Panc1 (cell line): ENCODE measurements at regions not wholly inside any gene's neighbourhood (a gene's known extent, or its start where the extent isn't known, plus 50 kb on each side); places are given as distances from the start of the nearest gene placed in this dataset.

Source experiments
- ATAC-seq: fragments of 200-7000 bp; cut with Tn5 transposase; 2 replicates; pipeline ENCODE4 v1.9.1; 2020; ENCODE audit warnings: mild to moderate bottlenecking, moderate library complexity
- BruUV-seq: library from RNA; stranded (reverse); fragments of 400-500 nt; replicated peaks from 2 replicates; lab custom pipeline; 2021; lab: Mats Ljungman, UMichigan
- CTCF ChIA-PET: fragments of 300-600 bp; sonication (Branson Sonifier 250); formaldehyde crosslinking; loops from one replicate; lab custom pipeline; 2022; ENCODE audit warnings: antibody characterized with exemption; lab: Charles Lee
- POLR2A ChIA-PET: fragments of 300-600 bp; sonication (Branson Sonifier 250); formaldehyde crosslinking; loops from one replicate; lab custom pipeline; 2022; ENCODE audit warnings: antibody characterized with exemption; lab: Charles Lee
- DNase-seq: peaks from one replicate; pipeline ENCODE4 v3.0.0-alpha.2; 2010; ENCODE audit warnings: low read depth, low spot score
- H3K27ac ChIP-seq: 2 replicates; pipeline ENCODE4 v1.5.1; 2011; ENCODE audit warnings: mild to moderate bottlenecking, low read length, inconsistent platforms
- H3K27me3 ChIP-seq: fragments of 200-500 bp; sonication (Bioruptor generic); 2 replicates; pipeline ENCODE4 v1.6.0; 2014; ENCODE audit warnings: low read length, inconsistent platforms; ENCODE audit not compliant: control insufficient read depth, insufficient read depth
- H3K36me3 ChIP-seq: fragments of 200-500 bp; sonication (Bioruptor generic); 2 replicates; pipeline ENCODE4 v1.5.1; 2014; ENCODE audit warnings: inconsistent platforms, mild to moderate bottlenecking, low read length, moderate library complexity; ENCODE audit not compliant: control insufficient read depth, insufficient read depth
- H3K4me1 ChIP-seq: 2 replicates; pipeline ENCODE4 v1.5.1; 2011; ENCODE audit warnings: inconsistent platforms, mild to moderate bottlenecking, low read length, moderate library complexity; ENCODE audit not compliant: control insufficient read depth, insufficient read depth
- H3K4me3 ChIP-seq, 2 experiments: 2 replicates each; pipeline ENCODE4 v1.5.1; 2011 to 2012; ENCODE audit warnings: low read depth in 2 of 2, low read length in 2 of 2, mild to moderate bottlenecking in 2 of 2, inconsistent platforms in 1 of 2, moderate library complexity in 1 of 2
- H3K9me3 ChIP-seq: fragments of 200-500 bp; sonication (Bioruptor generic); 2 replicates; pipeline ENCODE4 v1.5.1; 2014; ENCODE audit warnings: low read depth, mild to moderate bottlenecking, inconsistent platforms, low read length, moderate library complexity; ENCODE audit not compliant: control insufficient read depth, insufficient read depth
- POLR2AphosphoS5 ChIP-seq: IDR thresholded peaks from 2 replicates; pipeline ENCODE4 v1.6.1; 2012; ENCODE audit warnings: mild to moderate bottlenecking, low read depth, low read length, moderate library complexity
- REST ChIP-seq, 2 experiments: IDR thresholded peaks; 2 replicates each; pipeline ENCODE4 v1.6.1; 2011 to 2012; ENCODE audit warnings: low read depth in 2 of 2, control low read depth in 1 of 2, low read length in 1 of 2, mild to moderate bottlenecking in 1 of 2, moderate library complexity in 1 of 2; ENCODE audit not compliant: insufficient read depth in 1 of 2
- SIN3A ChIP-seq: IDR thresholded peaks from 2 replicates; pipeline ENCODE4 v1.6.1; 2012; ENCODE audit warnings: low read depth, mild to moderate bottlenecking, low read length, moderate library complexity, borderline replicate concordance; ENCODE audit not compliant: insufficient read depth
- TCF7L2 ChIP-seq: IDR thresholded peaks from 2 replicates; pipeline ENCODE4 v1.6.1; 2011; ENCODE audit warnings: mild to moderate bottlenecking, low read depth, low read length, inconsistent platforms
- in situ Hi-C: cut with HindIII; loops from 2 replicates; pipeline ENCODE4 v1.10.0; 2016; ENCODE audit warnings: low sequenced_read_pairs, low pct_unique_long_range_greater_than_20kb
- intact Hi-C: fragments of 100-400 bp; cut with micrococcal nuclease; formaldehyde crosslinking; loops from one replicate; pipeline ENCODE4 v1.10.0; 2022; ENCODE audit not compliant: unreplicated experiment
- TF ChIP-seq, protein P1 (sequence below): fragments of 450-650 bp; IDR thresholded peaks from 2 replicates; pipeline ENCODE4 v1.5.1; 2017; ENCODE audit warnings: mild to moderate bottlenecking

- BruUV-seq = no TSS peak
- POLR2A ChIA-PET = no interaction called here
- Histone ChIP-seq H3K4me1 (peaks cover 23% of the 10 kb centered on the region), H3K4me3 (peak overlapping the region in 1 of 2 experiments; percentile 10; a peak in 2 of 4 replicates), H3K27ac (peak overlapping the region; percentile 75), H3K27me3 (no peaks in the 10 kb centered on the region), H3K36me3 (no peaks in the 10 kb centered on the region), H3K9me3 (no peaks in the 10 kb centered on the region)
- DNase-seq = no peak
- TF ChIP-seq TCF7L2 (peak; percentile 91), POLR2AphosphoS5 (peak; percentile 50; the same call in 1 of the 2 replicates), SIN3A (no peak), REST (IDR thresholded peaks at IDR 0.05; ENCODE audit: insufficient read depth in 1 of 2, low read depth in 2 of 2, low read length in 1 of 2) (no peak)
- TF ChIP-seq, protein P1, sequence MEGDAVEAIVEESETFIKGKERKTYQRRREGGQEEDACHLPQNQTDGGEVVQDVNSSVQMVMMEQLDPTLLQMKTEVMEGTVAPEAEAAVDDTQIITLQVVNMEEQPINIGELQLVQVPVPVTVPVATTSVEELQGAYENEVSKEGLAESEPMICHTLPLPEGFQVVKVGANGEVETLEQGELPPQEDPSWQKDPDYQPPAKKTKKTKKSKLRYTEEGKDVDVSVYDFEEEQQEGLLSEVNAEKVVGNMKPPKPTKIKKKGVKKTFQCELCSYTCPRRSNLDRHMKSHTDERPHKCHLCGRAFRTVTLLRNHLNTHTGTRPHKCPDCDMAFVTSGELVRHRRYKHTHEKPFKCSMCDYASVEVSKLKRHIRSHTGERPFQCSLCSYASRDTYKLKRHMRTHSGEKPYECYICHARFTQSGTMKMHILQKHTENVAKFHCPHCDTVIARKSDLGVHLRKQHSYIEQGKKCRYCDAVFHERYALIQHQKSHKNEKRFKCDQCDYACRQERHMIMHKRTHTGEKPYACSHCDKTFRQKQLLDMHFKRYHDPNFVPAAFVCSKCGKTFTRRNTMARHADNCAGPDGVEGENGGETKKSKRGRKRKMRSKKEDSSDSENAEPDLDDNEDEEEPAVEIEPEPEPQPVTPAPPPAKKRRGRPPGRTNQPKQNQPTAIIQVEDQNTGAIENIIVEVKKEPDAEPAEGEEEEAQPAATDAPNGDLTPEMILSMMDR = no peak
- CTCF ChIA-PET = interaction anchor here (0.7 kb wide), 1 partner anchor 16 kb away, joined by 3 read pairs; no protein-coding TSS in a partner anchor
- ATAC-seq = peak; percentile 96
- intact Hi-C loops (no loop called here), in situ Hi-C loops (no loop called here)
Measured at GRCh38 chr20:22511943-22512910, 72.1 kb downstream of the FOXA2 start.

DNA sequence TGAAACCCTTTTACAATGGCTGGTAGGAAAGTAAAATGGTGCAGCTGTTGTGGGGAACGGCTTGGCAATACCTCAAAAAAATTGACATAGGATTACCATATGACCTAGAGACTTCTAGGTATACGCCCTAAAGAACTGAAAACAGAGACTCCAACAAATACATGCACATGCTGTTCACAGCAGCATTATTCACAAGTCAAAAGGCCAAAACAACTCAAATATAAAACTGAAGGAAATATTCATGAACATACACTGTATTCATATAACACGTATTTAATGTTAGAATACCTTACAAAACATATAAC, 74.6 kb downstream of the FOXA2 start:
- Histone ChIP-seq H3K4me3 (no peak overlapping the region), H3K27ac (peak overlapping the region; percentile 63), H3K4me1 (peaks cover 23% of the 10 kb centered on the region), H3K27me3 (no peaks in the 10 kb centered on the region), H3K9me3 (no peaks in the 10 kb centered on the region), H3K36me3 (no peaks in the 10 kb centered on the region)
- TF ChIP-seq TCF7L2 = no peak
- TF ChIP-seq, protein P1 = no peak
- BruUV-seq = no TSS peak
- no peak for ATAC-seq
- no peak for DNase-seq
- ChIA-PET POLR2A (no interaction called here), CTCF (no interaction called here)
- intact Hi-C loops (no loop called here), in situ Hi-C loops (no loop called here)
